Small intestine (tissue), 7 donors: ENCODE measurements at regions not wholly inside any gene's neighbourhood (a gene's known extent, or its start where the extent isn't known, plus 50 kb on each side); places are given as distances from the start of the nearest gene placed in this dataset.
"Not testable (repeated sequence)": the region's sequence is repeated elsewhere in the genome, so short reads cannot be mapped to it uniquely, and the experiment has no call there.

ENCODE experiments used
- DNase-seq, 2 donors: peaks; one replicate each; pipeline versions ENCODE4 v3.0.0 to v3.0.0-alpha.2; 2013
- FAIRE-seq: peaks from 2 replicates; lab custom pipeline; 2012; peaks lifted over from hg19 to GRCh38; lab: Jason Lieb, UNC
- H3K27ac ChIP-seq, 3 donors: one replicate each; pipeline ENCODE4 v1.5.1; 2013; ENCODE audit warnings: low read length in 2 of 3, mild to moderate bottlenecking in 2 of 3, control low read depth in 1 of 3, inconsistent platforms in 1 of 3, low read depth in 1 of 3, moderate library complexity in 1 of 3
- H3K27me3 ChIP-seq, 3 donors: one replicate each; pipeline ENCODE4 v1.6.1; 2013; ENCODE audit warnings: low read length in 3 of 3, inconsistent platforms in 1 of 3; ENCODE audit not compliant: control insufficient read depth in 3 of 3, insufficient read depth in 3 of 3
- H3K36me3 ChIP-seq, 3 donors: one replicate each; pipeline ENCODE4 v1.6.1; 2013; ENCODE audit warnings: low read length in 3 of 3, inconsistent platforms in 1 of 3, low read depth in 1 of 3, mild to moderate bottlenecking in 1 of 3, moderate library complexity in 1 of 3; ENCODE audit not compliant: control insufficient read depth in 3 of 3, insufficient read depth in 2 of 3
- H3K4me1 ChIP-seq, 3 donors: one replicate each; pipeline ENCODE4 v1.6.1; 2013; ENCODE audit warnings: low read length in 2 of 3, inconsistent platforms in 1 of 3, low read depth in 1 of 3, mild to moderate bottlenecking in 1 of 3, moderate library complexity in 1 of 3; ENCODE audit not compliant: control insufficient read depth in 3 of 3, insufficient read depth in 2 of 3
- H3K4me3 ChIP-seq, 3 donors: one replicate each; pipeline ENCODE4 v1.5.1; 2013; ENCODE audit warnings: low read length in 3 of 3, control low read depth in 1 of 3, inconsistent platforms in 1 of 3, low read depth in 1 of 3, mild to moderate bottlenecking in 1 of 3, moderate library complexity in 1 of 3
- H3K9me3 ChIP-seq, 2 donors: one replicate each; pipeline ENCODE4 v1.6.1; 2013; ENCODE audit warnings: low read depth in 1 of 2, low read length in 1 of 2; ENCODE audit not compliant: control insufficient read depth in 2 of 2, insufficient read depth in 1 of 2
- WGBS, 3 donors: extraction: QIAGEN DNeasy Blood & Tissue Kit; methylation state at CpG; one replicate each; pipeline ENCODE4 v1.1.7; 2013; 5-methylcytosine and 5-hydroxymethylcytosine counted together
- donor health status: healthy with polysubstance abuse.
- donor health status: control.
- donor health status: control.
- donor health status: Bipolar disorder and iron deficiency.
- donor health status: healthy.

- H3K4me3 ChIP-seq = no peak overlapping the region
- H3K9me3 ChIP-seq = no peaks in the 10 kb centered on the region
- H3K4me1 ChIP-seq = no peaks in the 10 kb centered on the region
- H3K27me3 ChIP-seq = no peaks in the 10 kb centered on the region
- DNase-seq = no peak
- no peaks in the 10 kb centered on the region for H3K36me3 ChIP-seq
- 42 to 62% (median 46%) methylated on average over 4 of the region's 4 CpGs for WGBS, 3 donors
- no peak overlapping the region for H3K27ac ChIP-seq
- no peak for FAIRE-seq
Observed at GRCh38 chr6:120279466-120280167, 930.1 kb upstream of the MAN1A1 start.

GRCh38 chr6:120278689-120279396 lies 929.3 kb upstream of the MAN1A1 start:
- Histone ChIP-seq H3K4me3 (no peak overlapping the region), H3K9me3 (no peaks in the 10 kb centered on the region), H3K4me1 (no peaks in the 10 kb centered on the region), H3K27me3 (no peaks in the 10 kb centered on the region), H3K36me3 (no peaks in the 10 kb centered on the region), H3K27ac (no peak overlapping the region)
- DNase-seq (no peak), FAIRE-seq (no peak)
- 41 to 44% (median 44%) methylated on average over 2 of the region's 2 CpGs for WGBS, 3 donors

GRCh38 chr6:120274547-120274946 lies 925.0 kb upstream of the MAN1A1 start:
- no peak for FAIRE-seq

GRCh38 chr6:120273411-120273810 lies 923.9 kb upstream of the MAN1A1 start:
- Histone ChIP-seq H3K27ac (no peak overlapping the region), H3K9me3 (peaks cover 0 to 3% of the 10 kb centered on the region in 2 donors), H3K4me1 (no peaks in the 10 kb centered on the region), H3K4me3 (no peak overlapping the region), H3K36me3 (no peaks in the 10 kb centered on the region), H3K27me3 (no peaks in the 10 kb centered on the region)
- no peak for DNase-seq
- no peak for FAIRE-seq
- WGBS, 3 donors = 65 to 85% (median 78%) methylated on average over 3 of the region's 3 CpGs

More at GRCh38 chr6:120274547-120274946, 925.0 kb upstream of the MAN1A1 start:
- H3K9me3 ChIP-seq = no peaks in the 10 kb centered on the region
- DNase-seq = no peak
- H3K4me1 ChIP-seq = no peaks in the 10 kb centered on the region
- no peak overlapping the region for H3K4me3 ChIP-seq
- no peaks in the 10 kb centered on the region for H3K36me3 ChIP-seq
- H3K27ac ChIP-seq = no peak overlapping the region
- H3K27me3 ChIP-seq = no peaks in the 10 kb centered on the region
- WGBS, 3 donors = 41 to 59% (median 48%) methylated on average over 2 of the region's 2 CpGs

- Histone ChIP-seq H3K36me3 (no peaks in the 10 kb centered on the region), H3K4me3 (no peak overlapping the region), H3K27ac (no peak overlapping the region), H3K4me1 (no peaks in the 10 kb centered on the region), H3K27me3 (no peaks in the 10 kb centered on the region), H3K9me3 (peaks cover 0 to 4% of the 10 kb centered on the region in 2 donors)
- DNase-seq (no peak), FAIRE-seq (no peak)
Observed at GRCh38 chr6:120272038-120272437, 922.5 kb upstream of the MAN1A1 start.

GRCh38 chr6:120268256-120268655 lies 918.7 kb upstream of the MAN1A1 start:
- DNase-seq, H3K36me3 ChIP-seq, H3K4me3 ChIP-seq, FAIRE-seq, H3K27ac ChIP-seq, H3K9me3 ChIP-seq, H3K27me3 ChIP-seq, H3K4me1 ChIP-seq: not testable (repeated sequence)
- WGBS, 3 donors = 86 to 92% (median 87%) methylated on average over 7 to 9 of the region's 9 CpGs

- no peak overlapping the region for H3K27ac ChIP-seq
- no peak overlapping the region for H3K4me3 ChIP-seq
- DNase-seq = no peak
- no peaks in the 10 kb centered on the region for H3K36me3 ChIP-seq
- no peak for FAIRE-seq
- no peaks in the 10 kb centered on the region for H3K4me1 ChIP-seq
- H3K27me3 ChIP-seq = no peaks in the 10 kb centered on the region
- H3K9me3 ChIP-seq = no peaks in the 10 kb centered on the region
- 80 to 84% (median 82%) methylated on average over 2 of the region's 2 CpGs for WGBS, 3 donors
Observed at GRCh38 chr6:120262354-120262753, 912.8 kb upstream of the MAN1A1 start.

GRCh38 chr6:120260636-120261035 lies 911.1 kb upstream of the MAN1A1 start:
- Histone ChIP-seq H3K4me1 (no peaks in the 10 kb centered on the region), H3K27ac (no peak overlapping the region), H3K4me3 (no peak overlapping the region), H3K36me3 (no peaks in the 10 kb centered on the region), H3K9me3 (no peaks in the 10 kb centered on the region), H3K27me3 (no peaks in the 10 kb centered on the region)
- FAIRE-seq (no peak), DNase-seq (no peak)
- 49 to 67% (median 59%) methylated on average over 2 of the region's 2 CpGs for WGBS, 3 donors
